ENCODE measurements at regions not wholly inside any gene's neighbourhood (a gene's known extent, or its start where the extent isn't known, plus 50 kb on each side); places are given as distances from the start of the nearest gene placed in this dataset.

DNA sequence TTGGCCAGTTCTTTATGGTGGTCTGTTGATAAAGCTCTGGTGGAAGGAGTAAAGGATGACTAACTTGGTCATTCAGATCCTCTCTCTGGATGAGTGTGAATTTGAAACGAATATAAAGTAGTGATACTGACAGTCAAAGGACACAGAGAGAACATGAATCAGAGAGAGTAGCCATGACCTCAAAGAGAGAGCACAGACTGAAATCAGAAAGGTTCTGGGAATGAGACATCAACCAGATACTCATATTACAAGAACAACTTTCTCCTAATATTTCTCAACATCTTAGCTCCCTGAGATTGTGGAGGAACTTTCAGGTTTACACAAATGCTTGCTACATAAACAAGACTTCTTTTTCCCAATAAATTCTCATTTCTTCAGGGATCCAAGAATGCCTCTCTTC, 849.1 kb upstream of the CHAC2 start:
- no peak for TF ChIP-seq POLR2A (IDR thresholded peaks at IDR 0.05)
- TF ChIP-seq, protein P1, sequence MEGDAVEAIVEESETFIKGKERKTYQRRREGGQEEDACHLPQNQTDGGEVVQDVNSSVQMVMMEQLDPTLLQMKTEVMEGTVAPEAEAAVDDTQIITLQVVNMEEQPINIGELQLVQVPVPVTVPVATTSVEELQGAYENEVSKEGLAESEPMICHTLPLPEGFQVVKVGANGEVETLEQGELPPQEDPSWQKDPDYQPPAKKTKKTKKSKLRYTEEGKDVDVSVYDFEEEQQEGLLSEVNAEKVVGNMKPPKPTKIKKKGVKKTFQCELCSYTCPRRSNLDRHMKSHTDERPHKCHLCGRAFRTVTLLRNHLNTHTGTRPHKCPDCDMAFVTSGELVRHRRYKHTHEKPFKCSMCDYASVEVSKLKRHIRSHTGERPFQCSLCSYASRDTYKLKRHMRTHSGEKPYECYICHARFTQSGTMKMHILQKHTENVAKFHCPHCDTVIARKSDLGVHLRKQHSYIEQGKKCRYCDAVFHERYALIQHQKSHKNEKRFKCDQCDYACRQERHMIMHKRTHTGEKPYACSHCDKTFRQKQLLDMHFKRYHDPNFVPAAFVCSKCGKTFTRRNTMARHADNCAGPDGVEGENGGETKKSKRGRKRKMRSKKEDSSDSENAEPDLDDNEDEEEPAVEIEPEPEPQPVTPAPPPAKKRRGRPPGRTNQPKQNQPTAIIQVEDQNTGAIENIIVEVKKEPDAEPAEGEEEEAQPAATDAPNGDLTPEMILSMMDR (IDR thresholded peaks at IDR 0.05) = no peak

Measured in lower leg skin (tissue), 3 donors.